Spleen (tissue), 11 donors: ENCODE measurements at regions not wholly inside any gene's neighbourhood (a gene's known extent, or its start where the extent isn't known, plus 50 kb on each side); places are given as distances from the start of the nearest gene placed in this dataset.

Experiments used
- DNase-seq: peaks from one replicate; pipeline ENCODE4 v3.0.0-alpha.2; 2020
- H3K27ac ChIP-seq, 8 donors: fragments of 200-600 bp; sonication (generic) in 7 of 8; 1 replicate in 4 of 8; 2 replicates in 4 of 8; pipeline versions ENCODE4 v1.5.0 to v1.8.0; 2016 to 2021; ENCODE audit warnings: inconsistent platforms in 4 of 8, mild to moderate bottlenecking in 4 of 8, moderate library complexity in 1 of 8
- H3K27me3 ChIP-seq, 7 donors: fragments of 200-600 bp; sonication (generic) in 6 of 7; replicated peaks in 1 of 7; 1 replicate in 4 of 7; 2 replicates in 3 of 7; pipeline versions ENCODE4 v1.5.0 to v1.8.0; 2016 to 2021; ENCODE audit warnings: inconsistent platforms in 3 of 7, mild to moderate bottlenecking in 1 of 7
- H3K36me3 ChIP-seq, 6 donors: fragments of 200-600 bp; sonication (generic) in 5 of 6; 1 replicate in 4 of 6; 2 replicates in 2 of 6; pipeline versions ENCODE4 v1.5.0 to v1.8.0; 2016 to 2021; ENCODE audit warnings: inconsistent platforms in 2 of 6
- H3K4me1 ChIP-seq, 6 donors: fragments of 200-600 bp; sonication (generic) in 5 of 6; 1 replicate in 3 of 6; 2 replicates in 3 of 6; pipeline versions ENCODE4 v1.5.0 to v1.8.0; 2016 to 2021; ENCODE audit warnings: inconsistent platforms in 3 of 6
- H3K4me3 ChIP-seq, 8 donors: fragments of 200-600 bp; sonication (generic) in 7 of 8; 1 replicate in 4 of 8; 2 replicates in 4 of 8; pipeline versions ENCODE4 v1.5.0 to v1.8.0; 2016 to 2021; ENCODE audit warnings: inconsistent platforms in 4 of 8, mild to moderate bottlenecking in 4 of 8, moderate library complexity in 2 of 8
- H3K9me3 ChIP-seq, 8 donors: fragments of 200-600 bp; sonication (generic) in 7 of 8; 1 replicate in 4 of 8; 2 replicates in 4 of 8; pipeline versions ENCODE4 v1.5.0 to v1.8.0; 2016 to 2021; ENCODE audit warnings: inconsistent platforms in 4 of 8
- CTCF ChIP-seq, 11 experiments: fragments of 200-600 bp in 7 of 11; fragments of 450-650 bp in 4 of 11; sonication (generic) in 4 of 11; IDR thresholded peaks in 8 of 11; conservative IDR thresholded peaks in 3 of 11; 1 replicate in 7 of 11; 2 replicates in 4 of 11; pipeline versions ENCODE4 v1.4.0 to v1.8.0; 2016 to 2021; ENCODE audit warnings: antibody characterized with exemption in 11 of 11, inconsistent platforms in 4 of 11, mild to moderate bottlenecking in 1 of 11
- POLR2A ChIP-seq, 3 donors: fragments of 450-650 bp; IDR thresholded peaks; one replicate each; pipeline ENCODE4 v1.5.1; 2017; ENCODE audit warnings: antibody characterized with exemption in 3 of 3, mild to moderate bottlenecking in 1 of 3
- POLR2AphosphoS5 ChIP-seq, 3 donors: sonication (generic); formaldehyde crosslinking; IDR thresholded peaks; one replicate each; pipeline ENCODE4 v1.5.1; 2017; ENCODE audit warnings: antibody characterized with exemption in 3 of 3
- WGBS, 5 donors: extraction: QIAGEN DNeasy Blood & Tissue Kit in 3 of 5; methylation state at CpG; one replicate each; pipeline versions ENCODE4 v1.1.5 to v1.1.7; 2013 to 2018; 5-methylcytosine and 5-hydroxymethylcytosine counted together
- intact Hi-C: fragments of 100-400 bp; cut with DNase I; formaldehyde crosslinking; loops from one replicate; pipeline ENCODE4 v1.15.0; 2023; ENCODE audit warnings: low total_unique reads
- donor health status: healthy with polysubstance abuse.
- donor health status: DM: no; HTN: no; CAD: no; lungs with moderate emphysema.
- donor health status: DM: no; HTN: no; CAD: no.
- donor health status: Bipolar disorder and iron deficiency.
- donor health status: healthy.
- donor health status: DM: no; HTN: no; CAD: no.
- donor health status: DM: yes; HTN: yes; CAD: no.

DNA sequence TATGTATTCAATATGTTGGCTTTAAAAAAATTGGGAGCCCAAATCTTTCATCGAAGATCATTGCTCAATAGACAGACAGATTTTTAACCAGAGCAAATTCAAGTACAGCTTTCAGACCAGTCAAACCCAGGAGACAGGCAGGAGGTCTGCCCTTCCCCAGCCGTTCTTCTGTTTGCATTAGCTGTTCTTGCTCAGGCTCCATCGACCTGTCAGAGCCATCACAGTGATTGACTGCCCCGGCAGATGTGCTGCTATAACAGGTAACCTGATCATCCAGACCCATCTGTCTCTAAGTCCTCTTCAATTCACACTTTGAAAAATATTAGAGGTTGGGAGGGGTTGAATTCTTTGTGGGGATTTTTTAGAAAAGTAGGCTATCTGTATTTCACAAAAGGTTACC is 453.5 kb downstream of the FOXG1 start:
- H3K4me1 ChIP-seq: no peaks in the 10 kb centered on the region
- H3K36me3 ChIP-seq: no peaks in the 10 kb centered on the region
- 53 to 65% (median 61%) methylated on average over 4 of the region's 4 CpGs for WGBS, 5 donors
- no peaks in the 10 kb centered on the region for H3K9me3 ChIP-seq
- H3K27ac ChIP-seq: no peak overlapping the region
- H3K4me3 ChIP-seq: no peak overlapping the region
- intact Hi-C loops: no loop called here
- no peaks in the 10 kb centered on the region for H3K27me3 ChIP-seq
- TF ChIP-seq POLR2AphosphoS5 (IDR thresholded peaks at IDR 0.05) (no peak), POLR2A (IDR thresholded peaks at IDR 0.05) (no peak), CTCF (IDR thresholded peaks at IDR 0.05 in 8 of 11, conservative IDR thresholded peaks at IDR 0.05 in 3 of 11) (no peak)
- no peak for DNase-seq

DNA sequence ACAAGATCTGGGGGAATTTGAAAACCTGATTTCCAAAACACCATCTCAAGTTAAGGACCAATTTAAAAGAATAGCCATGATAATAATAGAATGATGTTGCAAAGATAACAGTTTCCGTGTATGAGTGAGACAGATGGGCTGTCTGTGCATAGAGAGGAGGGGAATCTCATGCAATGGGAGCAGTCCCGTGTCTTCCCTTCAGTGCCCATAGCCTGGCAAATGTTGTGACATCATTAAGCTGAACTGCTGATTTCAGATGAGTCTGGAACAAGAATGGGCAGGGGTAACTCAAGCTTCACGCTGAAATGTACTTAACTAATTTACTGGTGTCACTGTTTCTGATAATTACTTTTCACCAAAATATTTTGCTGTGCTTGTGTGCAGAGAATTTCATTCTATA is 454.0 kb downstream of the FOXG1 start:
- DNase-seq: no peak
- intact Hi-C loops: no loop called here
- TF ChIP-seq POLR2AphosphoS5 (IDR thresholded peaks at IDR 0.05) (no peak), POLR2A (IDR thresholded peaks at IDR 0.05) (no peak), CTCF (IDR thresholded peaks at IDR 0.05 in 8 of 11, conservative IDR thresholded peaks at IDR 0.05 in 3 of 11) (no peak)
- H3K4me3 ChIP-seq: no peak overlapping the region
- H3K27me3 ChIP-seq: no peaks in the 10 kb centered on the region
- no peaks in the 10 kb centered on the region for H3K4me1 ChIP-seq
- H3K9me3 ChIP-seq: no peaks in the 10 kb centered on the region
- no peaks in the 10 kb centered on the region for H3K36me3 ChIP-seq
- no peak overlapping the region for H3K27ac ChIP-seq
- 49 to 70% (median 56%) methylated on average over 3 of the region's 3 CpGs for WGBS, 5 donors

DNA sequence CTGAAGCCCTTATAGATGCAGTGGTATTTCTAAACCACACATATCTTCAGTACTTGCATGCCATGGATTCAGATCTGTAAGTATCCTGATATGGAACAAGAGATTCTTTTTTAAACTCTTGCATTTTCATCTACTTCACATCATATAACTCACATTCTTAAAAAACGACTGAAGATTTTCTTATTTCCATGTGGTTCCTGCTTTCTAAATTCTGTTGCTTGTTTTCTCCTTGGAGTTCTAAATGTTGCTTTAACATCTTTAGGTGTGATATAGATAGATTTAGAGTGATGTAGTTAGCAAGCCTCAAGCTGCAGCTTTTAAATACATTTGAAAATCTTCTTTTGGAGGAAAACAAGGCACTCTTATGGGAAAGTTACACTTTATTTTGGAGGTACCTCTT is 455.4 kb downstream of the FOXG1 start:
- Histone ChIP-seq H3K27ac (no peak overlapping the region), H3K4me3 (no peak overlapping the region), H3K27me3 (no peaks in the 10 kb centered on the region), H3K4me1 (no peaks in the 10 kb centered on the region), H3K36me3 (no peaks in the 10 kb centered on the region), H3K9me3 (no peaks in the 10 kb centered on the region)
- DNase-seq: no peak
- intact Hi-C loops: no loop called here
- TF ChIP-seq CTCF (IDR thresholded peaks at IDR 0.05 in 8 of 11, conservative IDR thresholded peaks at IDR 0.05 in 3 of 11) (no peak), POLR2A (IDR thresholded peaks at IDR 0.05) (no peak), POLR2AphosphoS5 (IDR thresholded peaks at IDR 0.05) (no peak)
- WGBS, 5 donors: 20 to 56% (median 34%) methylated on average over 1 of the region's 1 CpG

DNA sequence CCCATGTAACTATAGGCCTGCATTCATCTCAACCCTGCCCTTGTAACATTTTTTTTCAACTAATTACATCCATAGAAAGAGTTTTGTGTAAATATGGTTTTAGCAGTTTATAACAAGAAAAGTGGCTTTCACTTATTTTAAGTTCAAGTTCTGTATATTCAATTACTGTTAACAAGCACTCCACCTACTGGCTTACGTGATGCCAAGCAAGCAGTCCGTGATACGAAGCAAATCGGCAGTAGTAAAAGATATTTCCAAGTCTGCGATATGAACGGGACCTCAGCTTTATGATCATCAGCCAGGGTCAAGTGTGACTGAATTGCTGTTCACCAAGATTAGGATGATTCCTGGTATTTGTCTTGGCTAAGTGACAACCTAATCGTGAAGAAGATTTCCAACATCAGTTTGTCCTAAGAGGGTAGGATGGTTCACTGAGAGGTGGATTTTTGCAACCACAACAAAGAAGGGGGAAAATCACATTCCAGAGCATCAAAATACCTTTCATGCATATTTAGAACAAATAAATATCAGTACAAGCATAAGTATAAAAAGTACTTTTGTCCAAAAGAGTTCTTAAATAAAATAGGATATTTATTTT is 456.2 kb downstream of the FOXG1 start:
- TF ChIP-seq CTCF (IDR thresholded peaks at IDR 0.05 in 8 of 11, conservative IDR thresholded peaks at IDR 0.05 in 3 of 11) (peak in 3 of 11 experiments; percentile 19 to 45 (median 38)), POLR2A (IDR thresholded peaks at IDR 0.05) (no peak), POLR2AphosphoS5 (IDR thresholded peaks at IDR 0.05) (no peak)
- Histone ChIP-seq H3K4me1 (no peaks in the 10 kb centered on the region), H3K27me3 (no peaks in the 10 kb centered on the region), H3K9me3 (no peaks in the 10 kb centered on the region), H3K27ac (no peak overlapping the region), H3K36me3 (no peaks in the 10 kb centered on the region), H3K4me3 (no peak overlapping the region)
- DNase-seq: no peak
- intact Hi-C loops: no loop called here
- whole genome bisulfite sequencing, 5 donors: 12 to 20% (median 17%) methylated on average over 7 of the region's 7 CpGs
